GM12878 (cell line): ENCODE measurements at regions not wholly inside any gene's neighbourhood (a gene's known extent, or its start where the extent isn't known, plus 50 kb on each side); places are given as distances from the start of the nearest gene placed in this dataset.

Source experiments
- ATAC-seq: fragments of 200-7000 bp; cut with Tn5 transposase; 3 replicates; pipeline ENCODE4 v1.9.1; 2020; ENCODE audit warnings: mild to moderate bottlenecking, moderate library complexity
- BruUV-seq: library from RNA; stranded (reverse); fragments of 400-500 nt; replicated peaks from 2 replicates; lab custom pipeline; 2021; lab: Mats Ljungman, UMichigan
- CTCF ChIA-PET: fragments of 300-600 bp; sonication (Branson Sonifier 250); formaldehyde crosslinking; extraction: SDS; loops from one replicate; lab custom pipeline; 2021; ENCODE audit warnings: inconsistent platforms; lab: Yijun Ruan, JAX
- POLR2A ChIA-PET: fragments of 350-600 bp; formaldehyde crosslinking; extraction: SDS; loops from one replicate; lab custom pipeline; 2021; ENCODE audit warnings: inconsistent platforms; lab: Charles Lee
- RAD21 ChIA-PET: fragments of 300-600 bp; sonication (Branson Sonifier 250); formaldehyde crosslinking; loops from one replicate; lab custom pipeline; 2023; ENCODE audit warnings: antibody characterized with exemption; ENCODE audit not compliant: unreplicated experiment; lab: Charles Lee
- SMC1A ChIA-PET: fragments of 300-600 bp; sonication (Branson Sonifier 250); formaldehyde crosslinking; loops from one replicate; lab custom pipeline; 2023; ENCODE audit not compliant: unreplicated experiment, uncharacterized antibody; lab: Charles Lee
- DNase-seq: peaks from one replicate; pipeline ENCODE4 v3.0.0-alpha.2; 2011; ENCODE audit warnings: low read depth, low spot score
- FAIRE-seq: peaks from 3 replicates; lab custom pipeline; 2011; peaks lifted over from hg19 to GRCh38; lab: Jason Lieb, UNC
- H2AFZ ChIP-seq: 2 replicates; pipeline ENCODE4 v1.6.0; 2011; ENCODE audit warnings: low read depth, low read length, control low read depth; ENCODE audit not compliant: control insufficient read depth
- H3K27ac ChIP-seq: 2 replicates; pipeline ENCODE4 v1.5.1; 2011; ENCODE audit warnings: control low read depth; ENCODE audit not compliant: control insufficient read depth, insufficient read depth
- H3K27me3 ChIP-seq, 2 experiments: replicated peaks in 1 of 2; 2 replicates each; pipeline versions ENCODE4 v1.6.0 to v1.6.1; 2011; ENCODE audit warnings: low read length in 1 of 2; ENCODE audit not compliant: control insufficient read depth in 2 of 2, insufficient read depth in 2 of 2
- H3K36me3 ChIP-seq, 2 experiments: 2 replicates each; pipeline ENCODE4 v1.5.1; 2011; ENCODE audit warnings: low read length in 1 of 2; ENCODE audit not compliant: control insufficient read depth in 2 of 2, insufficient read depth in 2 of 2
- H3K4me1 ChIP-seq: 2 replicates; pipeline ENCODE4 v1.6.1; 2011; ENCODE audit warnings: mild to moderate bottlenecking, low read length, moderate library complexity, mixed read lengths; ENCODE audit not compliant: control insufficient read depth, insufficient read depth
- H3K4me2 ChIP-seq: 2 replicates; pipeline ENCODE4 v1.6.0; 2011; ENCODE audit warnings: control low read depth; ENCODE audit not compliant: control insufficient read depth, insufficient read depth
- H3K4me3 ChIP-seq: fragments of 200-600 bp; sonication (generic); 2 replicates; pipeline ENCODE4 v1.5.1; 2016
- H3K79me2 ChIP-seq: 2 replicates; pipeline ENCODE4 v1.6.0; 2011; ENCODE audit warnings: low read length; ENCODE audit not compliant: control insufficient read depth, insufficient read depth
- H3K9ac ChIP-seq: 2 replicates; pipeline ENCODE4 v1.8.0; 2011; ENCODE audit warnings: low read length, control low read depth, mixed read lengths; ENCODE audit not compliant: control insufficient read depth, insufficient read depth
- H3K9me3 ChIP-seq: replicated peaks from 3 replicates; pipeline ENCODE4 v1.5.1; 2011; ENCODE audit warnings: mild to moderate bottlenecking, low read length; ENCODE audit not compliant: control insufficient read depth, insufficient read depth
- H4K20me1 ChIP-seq: 2 replicates; pipeline ENCODE4 v1.6.0; 2011; ENCODE audit not compliant: control insufficient read depth, insufficient read depth
- ASH2L ChIP-seq: fragments of 300-600, 200-600 bp; sonication (generic); IDR thresholded peaks from 2 replicates; pipeline ENCODE4 v1.6.1; 2017; ENCODE audit warnings: low read depth, mild to moderate bottlenecking, borderline replicate concordance
- BCL3 ChIP-seq: IDR thresholded peaks from 2 replicates; pipeline ENCODE4 v1.6.1; 2011; ENCODE audit warnings: borderline replicate concordance, low read depth, mild to moderate bottlenecking, moderate library complexity, low read length; ENCODE audit not compliant: insufficient read depth, poor library complexity, severe bottlenecking
- BHLHE40 ChIP-seq, 2 experiments: fragments of 450-650 bp in 1 of 2; IDR thresholded peaks; 2 replicates each; pipeline ENCODE4 v1.6.1; 2011 to 2017; ENCODE audit warnings: low read depth in 2 of 2, borderline replicate concordance in 1 of 2, improper control_type of control experiment in 1 of 2, low read length in 1 of 2, mild to moderate bottlenecking in 1 of 2
- CBX5 ChIP-seq: sonication (generic); IDR thresholded peaks from 2 replicates; pipeline ENCODE4 v1.6.1; 2016; ENCODE audit warnings: low read depth, moderate library complexity, mild to moderate bottlenecking, inconsistent platforms
- ELK1 ChIP-seq: IDR thresholded peaks from 2 replicates; pipeline ENCODE4 v1.6.1; 2012; ENCODE audit warnings: low read depth, low read length, improper control_type of control experiment
- ESRRA ChIP-seq: IDR thresholded peaks from 2 replicates; pipeline ENCODE4 v1.6.1; 2012; ENCODE audit warnings: mild to moderate bottlenecking, low read length, improper control_type of control experiment
- ETV6 ChIP-seq, 2 experiments: fragments of 450-650 bp in 1 of 2; IDR thresholded peaks in 1 of 2; conservative IDR thresholded peaks in 1 of 2; 2 replicates each; pipeline ENCODE4 v1.6.1; 2014; ENCODE audit warnings: antibody characterized with exemption in 1 of 2, borderline replicate concordance in 1 of 2, low read depth in 1 of 2, mild to moderate bottlenecking in 1 of 2, moderate library complexity in 1 of 2
- FOXK2 ChIP-seq: fragments of 450-650 bp; IDR thresholded peaks from 2 replicates; pipeline ENCODE4 v1.6.1; 2017; ENCODE audit warnings: mild to moderate bottlenecking, moderate library complexity
- FOXM1 ChIP-seq: IDR thresholded peaks from 2 replicates; pipeline ENCODE4 v1.6.1; 2012; ENCODE audit warnings: low read depth, mild to moderate bottlenecking, inconsistent platforms, low read length, moderate library complexity
- POLR2AphosphoS2 ChIP-seq: IDR thresholded peaks from 2 replicates; pipeline ENCODE4 v1.6.1; 2011; ENCODE audit warnings: low read depth, mild to moderate bottlenecking, low read length, improper control_type of control experiment, moderate library complexity
- POU2F2 ChIP-seq: IDR thresholded peaks from 3 replicates; pipeline ENCODE4 v1.6.1; 2011; ENCODE audit warnings: low read depth, mild to moderate bottlenecking, low read length, borderline replicate concordance
- RAD51 ChIP-seq: fragments of 450-650 bp; IDR thresholded peaks from 2 replicates; pipeline ENCODE4 v1.6.1; 2016; ENCODE audit warnings: moderate library complexity, mild to moderate bottlenecking, inconsistent platforms
- RB1 ChIP-seq: fragments of 450-650 bp; formaldehyde crosslinking; IDR thresholded peaks from 2 replicates; pipeline ENCODE4 v1.6.1; 2017; ENCODE audit warnings: mild to moderate bottlenecking, borderline replicate concordance
- RFX5 ChIP-seq: IDR thresholded peaks from 2 replicates; pipeline ENCODE4 v1.6.1; 2011; ENCODE audit warnings: low read depth, low read length, improper control_type of control experiment
- SMAD5 ChIP-seq: IDR thresholded peaks from 2 replicates; pipeline ENCODE4 v1.6.1; 2016; ENCODE audit warnings: antibody characterized with exemption, low read depth
- ZNF24 ChIP-seq: fragments of 450-650 bp; IDR thresholded peaks from 2 replicates; pipeline ENCODE4 v1.6.1; 2017; ENCODE audit warnings: antibody characterized with exemption, mild to moderate bottlenecking
- WGBS: methylation state at CpG from one replicate; pipeline ENCODE4 v1.1.6; 2016; ENCODE audit warnings: low lambda C conversion rate; ENCODE audit not compliant: insufficient replicate concordance, insufficient coverage; ENCODE audit errors: missing lambda C conversion rate; 5-methylcytosine and 5-hydroxymethylcytosine counted together
- in situ Hi-C: fragments of 300-500 bp; cut with MboI; formaldehyde crosslinking; loops from 9 replicates; pipeline ENCODE4 v1.14.3; 2018; ENCODE audit warnings: mixed read lengths
- intact Hi-C: fragments of 100-400 bp; cut with micrococcal nuclease; formaldehyde crosslinking; loops from one replicate; pipeline ENCODE4 v1.14.2; 2022; ENCODE audit not compliant: unreplicated experiment

GRCh38 chr16:49204191-49204590 is 77.4 kb downstream of the CBLN1 start:
- BruUV-seq = no TSS peak
- in situ Hi-C loops = no loop called here
- POLR2A ChIA-PET = no interaction called here
- no peak for ATAC-seq
- Histone ChIP-seq H4K20me1 (no peaks in the 10 kb centered on the region), H3K27ac (no peak overlapping the region), H3K4me2 (no peak overlapping the region)
- no peak for DNase-seq
- RAD21 ChIA-PET = no interaction called here
- no peak for FAIRE-seq
- SMC1A ChIA-PET = no interaction called here
- TF ChIP-seq POLR2AphosphoS2 (no peak), ASH2L (no peak), BHLHE40 (IDR thresholded peaks at IDR 0.05; ENCODE audit: borderline replicate concordance in 1 of 2, low read depth in 2 of 2, low read length in 1 of 2) (no peak), ZNF24 (no peak), RAD51 (no peak), RB1 (no peak), POU2F2 (no peak), RFX5 (no peak), ELK1 (no peak), CBX5 (no peak), BCL3 (no peak), ESRRA (no peak), FOXK2 (no peak), FOXM1 (no peak), ETV6 (conservative IDR thresholded peaks at IDR 0.05 in 1 of 2, IDR thresholded peaks at IDR 0.05 in 1 of 2; ENCODE audit: borderline replicate concordance in 1 of 2, low read depth in 1 of 2) (no peak), SMAD5 (no peak)
- TF ChIP-seq, all 136 proteins: peak for 0
- CTCF ChIA-PET = no interaction called here
- Histone ChIP-seq H3K79me2 (no peaks in the 10 kb centered on the region), H3K27me3 (no peaks in the 10 kb centered on the region), H2AFZ (no peak overlapping the region), H3K9ac (no peak overlapping the region), H3K9me3 (no peaks in the 10 kb centered on the region), H3K36me3 (no peaks in the 10 kb centered on the region), H3K4me3 (no peak overlapping the region), H3K4me1 (no peaks in the 10 kb centered on the region)
- intact Hi-C loops = no loop called here
- WGBS = 15% methylated on average over 4 of the region's 4 CpGs
